IMR-90 (cell line): ENCODE measurements at regions not wholly inside any gene's neighbourhood (a gene's known extent, or its start where the extent isn't known, plus 50 kb on each side); places are given as distances from the start of the nearest gene placed in this dataset.

Source experiments
- ATAC-seq: fragments of 200-7000 bp; cut with Tn5 transposase; 2 replicates; pipeline ENCODE4 v1.9.1; 2020; ENCODE audit warnings: low read depth, mild to moderate bottlenecking, moderate library complexity
- BruUV-seq: library from RNA; stranded (reverse); fragments of 400-500 nt; replicated peaks from 2 replicates; lab custom pipeline; 2021; lab: Mats Ljungman, UMichigan
- CTCF ChIA-PET: fragments of 300-600 bp; formaldehyde crosslinking; extraction: SDS; loops from one replicate; lab custom pipeline; 2021; ENCODE audit warnings: antibody characterized with exemption; lab: Yijun Ruan, JAX
- POLR2A ChIA-PET: fragments of 300-600 bp; sonication (Branson Sonifier 250); formaldehyde crosslinking; loops from one replicate; lab custom pipeline; 2022; ENCODE audit warnings: antibody characterized with exemption; ENCODE audit not compliant: unreplicated experiment; lab: Charles Lee
- DNase-seq: peaks from one replicate; pipeline ENCODE4 v3.0.0; 2013
- H2AFZ ChIP-seq: replicated peaks from 2 replicates; pipeline ENCODE3; 2013; ENCODE audit warnings: low read length, mild to moderate bottlenecking; ENCODE audit not compliant: poor library complexity
- H2AK5ac ChIP-seq: 2 replicates; pipeline ENCODE4 v1.6.1; 2013; ENCODE audit warnings: low read depth, low read length, inconsistent platforms
- H2AK9ac ChIP-seq: replicated peaks from 2 replicates; pipeline ENCODE3; 2013; ENCODE audit warnings: mild to moderate bottlenecking, low read depth, low read length, moderate library complexity; ENCODE audit not compliant: poor library complexity
- H2BK120ac ChIP-seq: 2 replicates; pipeline ENCODE4 v1.6.1; 2013; ENCODE audit warnings: low read depth, low read length, inconsistent platforms
- H2BK15ac ChIP-seq: 3 replicates; pipeline ENCODE4 v1.6.1; 2013; ENCODE audit warnings: low read depth, low read length, inconsistent platforms
- H2BK20ac ChIP-seq: 2 replicates; pipeline ENCODE4 v1.6.1; 2013; ENCODE audit warnings: low read depth, mild to moderate bottlenecking, inconsistent platforms, low read length, moderate library complexity
- H2BK5ac ChIP-seq: 2 replicates; pipeline ENCODE4 v1.6.1; 2013; ENCODE audit warnings: mild to moderate bottlenecking, low read depth, low read length, inconsistent platforms; ENCODE audit not compliant: poor library complexity, severe bottlenecking
- H3K14ac ChIP-seq: replicated peaks from 2 replicates; pipeline ENCODE4 v1.6.1; 2013; ENCODE audit warnings: low read depth, low read length, inconsistent platforms
- H3K18ac ChIP-seq: 2 replicates; pipeline ENCODE4 v1.6.1; 2013; ENCODE audit warnings: low read depth, low read length, control low read depth
- H3K23ac ChIP-seq: 2 replicates; pipeline ENCODE4 v1.6.1; 2013; ENCODE audit warnings: low read depth, low read length, inconsistent platforms
- H3K27ac ChIP-seq: 2 replicates; pipeline ENCODE4 v1.5.1; 2013; ENCODE audit warnings: mild to moderate bottlenecking, control low read depth, low read length; ENCODE audit not compliant: insufficient read depth
- H3K27me3 ChIP-seq: 2 replicates; pipeline ENCODE4 v1.6.1; 2013; ENCODE audit warnings: low read length; ENCODE audit not compliant: control insufficient read depth, insufficient read depth
- H3K36me3 ChIP-seq: 2 replicates; pipeline ENCODE4 v1.6.1; 2013; ENCODE audit warnings: low read length, mixed read lengths; ENCODE audit not compliant: control insufficient read depth, insufficient read depth
- H3K4ac ChIP-seq: 2 replicates; pipeline ENCODE4 v1.6.1; 2013; ENCODE audit warnings: low read depth, low read length, inconsistent platforms
- H3K4me1 ChIP-seq: 2 replicates; pipeline ENCODE4 v1.6.1; 2013; ENCODE audit warnings: low read length, mixed read lengths; ENCODE audit not compliant: control insufficient read depth, insufficient read depth
- H3K4me2 ChIP-seq: 2 replicates; pipeline ENCODE4 v1.6.1; 2013; ENCODE audit warnings: low read depth, mild to moderate bottlenecking, control low read depth, low read length, moderate library complexity
- H3K4me3 ChIP-seq: 2 replicates; pipeline ENCODE4 v1.5.1; 2013; ENCODE audit warnings: low read depth, mild to moderate bottlenecking, control low read depth, low read length, moderate library complexity; ENCODE audit not compliant: insufficient read depth
- H3K56ac ChIP-seq: 2 replicates; pipeline ENCODE4 v1.6.1; 2013; ENCODE audit warnings: low read length, inconsistent platforms; ENCODE audit not compliant: insufficient read depth; ENCODE audit errors: extremely low read depth
- H3K79me1 ChIP-seq, 2 experiments: 2 replicates each; pipeline ENCODE4 v1.6.1; 2013; ENCODE audit warnings: low read length in 2 of 2, inconsistent platforms in 1 of 2, low read depth in 1 of 2
- H3K9ac ChIP-seq: 2 replicates; pipeline ENCODE4 v1.6.1; 2013; ENCODE audit warnings: low read depth, low read length, control low read depth
- H3K9me1 ChIP-seq: 2 replicates; pipeline ENCODE4 v1.6.1; 2013; ENCODE audit warnings: low read length, inconsistent platforms; ENCODE audit not compliant: insufficient read depth
- H3K9me3 ChIP-seq: 2 replicates; pipeline ENCODE4 v1.6.1; 2013; ENCODE audit warnings: low read length; ENCODE audit not compliant: control insufficient read depth, insufficient read depth
- H4K20me1 ChIP-seq: 2 replicates; pipeline ENCODE4 v1.6.1; 2013; ENCODE audit warnings: low read length, inconsistent platforms; ENCODE audit not compliant: insufficient read depth
- H4K5ac ChIP-seq: 2 replicates; pipeline ENCODE4 v1.6.1; 2013; ENCODE audit warnings: mild to moderate bottlenecking, low read depth, low read length, control low read depth
- H4K8ac ChIP-seq, 2 experiments: 2 replicates each; pipeline ENCODE4 v1.6.1; 2013; ENCODE audit warnings: low read depth in 2 of 2, low read length in 2 of 2, control low read depth in 1 of 2, inconsistent platforms in 1 of 2
- H4K91ac ChIP-seq: 2 replicates; pipeline ENCODE4 v1.6.1; 2013; ENCODE audit warnings: low read depth, low read length, inconsistent platforms; ENCODE audit not compliant: insufficient read depth
- CHD1 ChIP-seq: IDR thresholded peaks from 2 replicates; pipeline ENCODE4 v1.6.1; 2012; ENCODE audit warnings: low read depth, low read length, improper control_type of control experiment
- ELK1 ChIP-seq: fragments of 150-350 bp; IDR thresholded peaks from 2 replicates; pipeline ENCODE4 v1.6.1; 2016; ENCODE audit warnings: low read depth, mild to moderate bottlenecking, low read length, moderate library complexity, borderline replicate concordance
- NFE2L2 ChIP-seq: fragments of 150-350 bp; IDR thresholded peaks from 2 replicates; pipeline ENCODE4 v1.6.1; 2016; ENCODE audit warnings: low read depth, mild to moderate bottlenecking, low read length
- RAD21 ChIP-seq: IDR thresholded peaks from 2 replicates; pipeline ENCODE4 v1.6.1; 2012; ENCODE audit warnings: low read length, improper control_type of control experiment
- USF2 ChIP-seq: fragments of 150-350 bp; IDR thresholded peaks from 2 replicates; pipeline ENCODE4 v1.6.1; 2017; ENCODE audit warnings: mild to moderate bottlenecking, antibody characterized with exemption, low read length, low read depth
- WGBS, 2 experiments: methylation state at CpG; one replicate each; pipeline versions ENCODE4 v1.1.5 to v1.1.7; 2013; ENCODE audit warnings: missing lambda C conversion rate in 2 of 2; ENCODE audit not compliant: insufficient read length in 1 of 2; ENCODE audit errors: extremely low coverage in 2 of 2; 5-methylcytosine and 5-hydroxymethylcytosine counted together
- dilution Hi-C: fragments of 300-500 bp; cut with HindIII; formaldehyde crosslinking; loops from one replicate; pipeline ENCODE4 v1.14.3; 2018; ENCODE audit warnings: low sequenced_read_pairs; ENCODE audit not compliant: unreplicated experiment
- in situ Hi-C: fragments of 300-500 bp; cut with MboI; formaldehyde crosslinking; loops from 3 replicates; pipeline ENCODE4 v1.14.3; 2019; ENCODE audit warnings: low sequenced_read_pairs, inconsistent platforms, mixed read lengths
- intact Hi-C: fragments of 100-400 bp; cut with micrococcal nuclease; formaldehyde crosslinking; loops from 2 replicates; pipeline ENCODE4 v1.10.0; 2022

GRCh38 chr18:39660141-39660540 is 2094.5 kb upstream of the CELF4 start:
- no peak overlapping the region for H3K27ac ChIP-seq
- dilution Hi-C loops (no loop called here), intact Hi-C loops (no loop called here), in situ Hi-C loops (no loop called here)
- no peak overlapping the region for H3K23ac ChIP-seq
- BruUV-seq, result no TSS peak
- no peaks in the 10 kb centered on the region for H4K20me1 ChIP-seq
- no peaks in the 10 kb centered on the region for H3K36me3 ChIP-seq
- H3K9me3 ChIP-seq, result no peaks in the 10 kb centered on the region
- no peak overlapping the region for H2AFZ ChIP-seq
- H2AK9ac ChIP-seq, result no peak overlapping the region
- H2BK120ac ChIP-seq, result no peak overlapping the region
- no peaks in the 10 kb centered on the region for H3K4me1 ChIP-seq
- POLR2A ChIA-PET, result no interaction called here
- H4K91ac ChIP-seq, result no peak overlapping the region
- H3K4me3 ChIP-seq, result no peak overlapping the region
- H4K8ac ChIP-seq, result no peak overlapping the region
- no CpG with 5 or more reads among the region's 2 CpGs for WGBS, 2 experiments
- no peak overlapping the region for H3K14ac ChIP-seq
- ATAC-seq (no peak; the same call in 1 of the 2 replicates), DNase-seq (peak; percentile 26)
- H2BK5ac ChIP-seq, result no peak overlapping the region
- CTCF ChIA-PET, result no interaction called here
- no peak overlapping the region for H3K4ac ChIP-seq
- no peak overlapping the region for H4K5ac ChIP-seq
- TF ChIP-seq RAD21, result no peak
- no peak for TF ChIP-seq CHD1
- TF ChIP-seq NFE2L2, result no peak
- no peak for TF ChIP-seq USF2
- TF ChIP-seq ELK1, result no peak
- H3K9me1 ChIP-seq, result no peaks in the 10 kb centered on the region
- H2BK20ac ChIP-seq, result no peak overlapping the region
- H2AK5ac ChIP-seq, result no peak overlapping the region
- H2BK15ac ChIP-seq, result no peak overlapping the region
- no peaks in the 10 kb centered on the region for H3K79me1 ChIP-seq
- no peak overlapping the region for H3K18ac ChIP-seq
- no peak overlapping the region for H3K9ac ChIP-seq
- H3K4me2 ChIP-seq, result no peak overlapping the region
- no peak overlapping the region for H3K56ac ChIP-seq
- H3K27me3 ChIP-seq, result no peaks in the 10 kb centered on the region
